ENCODE measurements at regions not wholly inside any gene's neighbourhood (a gene's known extent, or its start where the extent isn't known, plus 50 kb on each side); places are given as distances from the start of the nearest gene placed in this dataset.
A peak's percentile ranks its signal among the peaks of the same experiment; 100 is the strongest.

- peak in 5 of 6 donors; percentile 16 to 59 (median 41) for DNase-seq
- no peak overlapping the region for H3K4me3 ChIP-seq
- peak; percentile 67 to 84 (median 76) for ATAC-seq
- peaks cover 0 to 12% (median 2%) of the 10 kb centered on the region in 4 donors for H3K27me3 ChIP-seq
- TF ChIP-seq, protein P1, sequence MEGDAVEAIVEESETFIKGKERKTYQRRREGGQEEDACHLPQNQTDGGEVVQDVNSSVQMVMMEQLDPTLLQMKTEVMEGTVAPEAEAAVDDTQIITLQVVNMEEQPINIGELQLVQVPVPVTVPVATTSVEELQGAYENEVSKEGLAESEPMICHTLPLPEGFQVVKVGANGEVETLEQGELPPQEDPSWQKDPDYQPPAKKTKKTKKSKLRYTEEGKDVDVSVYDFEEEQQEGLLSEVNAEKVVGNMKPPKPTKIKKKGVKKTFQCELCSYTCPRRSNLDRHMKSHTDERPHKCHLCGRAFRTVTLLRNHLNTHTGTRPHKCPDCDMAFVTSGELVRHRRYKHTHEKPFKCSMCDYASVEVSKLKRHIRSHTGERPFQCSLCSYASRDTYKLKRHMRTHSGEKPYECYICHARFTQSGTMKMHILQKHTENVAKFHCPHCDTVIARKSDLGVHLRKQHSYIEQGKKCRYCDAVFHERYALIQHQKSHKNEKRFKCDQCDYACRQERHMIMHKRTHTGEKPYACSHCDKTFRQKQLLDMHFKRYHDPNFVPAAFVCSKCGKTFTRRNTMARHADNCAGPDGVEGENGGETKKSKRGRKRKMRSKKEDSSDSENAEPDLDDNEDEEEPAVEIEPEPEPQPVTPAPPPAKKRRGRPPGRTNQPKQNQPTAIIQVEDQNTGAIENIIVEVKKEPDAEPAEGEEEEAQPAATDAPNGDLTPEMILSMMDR (IDR thresholded peaks at IDR 0.05) = peak in 1 of 4 donors; percentile 22
- 10 to 12% methylated on average over 7 of the region's 7 CpGs for WGBS, 2 donors
- H3K27ac ChIP-seq = no peak overlapping the region
- no peaks in the 10 kb centered on the region for H3K36me3 ChIP-seq
- H3K9me3 ChIP-seq = no peaks in the 10 kb centered on the region
- intact Hi-C loops (cut with DNase I) = no loop called here
- H3K4me1 ChIP-seq = peaks cover 0 to 6% (median 0%) of the 10 kb centered on the region in 3 donors
- no peak for FAIRE-seq
Measured at GRCh38 chr5:4700069-4700468, 440.1 kb upstream of the ADAMTS16 start.

DNA sequence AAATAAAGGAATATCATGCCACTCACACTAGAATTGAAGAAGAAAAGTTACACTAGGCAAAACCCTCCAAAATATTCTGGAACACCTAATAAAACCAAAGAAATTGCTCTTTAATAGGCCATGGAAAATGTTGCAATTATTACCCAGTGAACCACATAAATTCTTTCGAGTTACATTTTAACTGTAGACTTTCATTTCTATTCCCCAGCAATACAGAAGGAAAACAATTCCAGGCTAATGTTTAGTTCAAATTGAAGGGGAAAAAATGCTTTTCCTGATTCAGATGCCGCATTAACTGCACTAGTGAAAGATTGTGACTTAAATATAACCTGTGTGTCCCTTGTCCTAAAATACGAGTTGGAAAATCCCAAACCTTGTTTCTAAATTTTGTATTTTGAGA, 439.3 kb upstream of the ADAMTS16 start:
- ATAC-seq = no peak
- 22 to 24% methylated on average over 3 of the region's 3 CpGs for WGBS, 2 donors
- TF ChIP-seq, protein P1 (IDR thresholded peaks at IDR 0.05) = no peak
- no peaks in the 10 kb centered on the region for H3K36me3 ChIP-seq
- H3K9me3 ChIP-seq = no peaks in the 10 kb centered on the region
- no peak overlapping the region for H3K4me3 ChIP-seq
- intact Hi-C loops (cut with DNase I) = no loop called here
- no peak for FAIRE-seq
- peaks cover 0 to 12% (median 2%) of the 10 kb centered on the region in 4 donors for H3K27me3 ChIP-seq
- no peak for DNase-seq
- no peak overlapping the region for H3K27ac ChIP-seq
- peaks cover 0 to 6% (median 0%) of the 10 kb centered on the region in 3 donors for H3K4me1 ChIP-seq

DNA sequence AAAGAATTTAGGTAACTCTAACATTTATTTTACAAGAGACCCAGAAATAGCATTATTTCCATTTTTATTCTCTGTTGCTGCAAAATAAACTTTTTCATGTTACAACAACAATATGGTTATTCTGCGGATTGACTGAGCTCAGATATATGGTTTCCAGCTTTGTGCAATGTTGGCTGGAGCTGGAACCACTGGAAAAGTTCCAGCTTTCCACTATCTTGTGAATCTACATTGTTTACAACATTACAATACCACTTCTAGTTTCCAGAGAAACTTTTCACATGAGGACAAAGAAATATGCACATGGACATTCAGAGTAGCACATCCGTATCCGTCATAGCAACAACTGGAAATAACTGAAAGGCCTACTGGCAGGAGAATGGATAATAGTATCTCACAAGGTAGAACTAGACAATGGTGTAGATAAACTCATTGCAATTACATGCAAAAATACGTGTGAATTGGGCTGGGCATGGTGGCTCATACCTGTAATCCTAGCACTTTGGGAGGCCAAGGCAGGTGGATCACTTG, 436.1 kb upstream of the ADAMTS16 start:
- FAIRE-seq = no peak
- ATAC-seq = no peak
- Histone ChIP-seq H3K27ac (no peak overlapping the region), H3K4me3 (no peak overlapping the region), H3K27me3 (no peaks in the 10 kb centered on the region), H3K36me3 (no peaks in the 10 kb centered on the region), H3K4me1 (peaks cover 0 to 6% (median 0%) of the 10 kb centered on the region in 3 donors), H3K9me3 (no peaks in the 10 kb centered on the region)
- TF ChIP-seq, protein P1 (IDR thresholded peaks at IDR 0.05) = no peak
- intact Hi-C loops (cut with DNase I) = no loop called here
- WGBS, 2 donors = 77 to 82% methylated on average over 4 of the region's 4 CpGs
- no peak for DNase-seq

DNA sequence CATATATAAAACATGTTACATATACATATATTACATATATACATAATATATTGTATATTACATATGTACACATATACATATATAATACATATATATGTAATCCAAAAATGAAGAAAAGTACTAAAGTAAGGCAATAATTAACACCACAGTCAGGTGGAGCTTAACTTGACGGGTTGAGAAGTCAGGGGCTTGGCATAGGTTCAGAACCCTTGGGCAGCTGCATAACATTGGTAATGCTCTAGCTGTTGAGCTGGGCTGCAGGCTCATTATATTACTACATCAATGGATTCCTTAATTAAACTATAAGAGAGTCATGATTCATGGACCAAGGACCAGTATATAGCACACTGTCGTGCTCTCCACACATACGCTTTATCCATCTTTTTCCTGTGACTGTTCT, 435.2 kb upstream of the ADAMTS16 start:
- ATAC-seq = no peak
- Histone ChIP-seq H3K36me3 (no peaks in the 10 kb centered on the region), H3K4me3 (no peak overlapping the region), H3K4me1 (peaks cover 0 to 6% (median 0%) of the 10 kb centered on the region in 3 donors), H3K9me3 (no peaks in the 10 kb centered on the region), H3K27ac (no peak overlapping the region), H3K27me3 (no peaks in the 10 kb centered on the region)
- DNase-seq = no peak
- peak; percentile 75 for FAIRE-seq
- TF ChIP-seq, protein P1 (IDR thresholded peaks at IDR 0.05) = no peak
- WGBS, 2 donors = 76 to 81% methylated on average over 3 of the region's 3 CpGs
- intact Hi-C loops (cut with DNase I) = no loop called here

GRCh38 chr5:4716781-4717180, 423.3 kb upstream of the ADAMTS16 start:
- H3K27ac ChIP-seq = no peak overlapping the region
- FAIRE-seq (no peak), ATAC-seq (no peak), DNase-seq (no peak)
- no peaks in the 10 kb centered on the region for H3K27me3 ChIP-seq
- intact Hi-C loops (cut with DNase I) = no loop called here
- no peak overlapping the region for H3K4me3 ChIP-seq
- no peaks in the 10 kb centered on the region for H3K4me1 ChIP-seq
- WGBS, 2 donors = 25 to 29% methylated on average over 4 of the region's 4 CpGs
- TF ChIP-seq, protein P1 (IDR thresholded peaks at IDR 0.05) = no peak
- H3K9me3 ChIP-seq = no peaks in the 10 kb centered on the region
- H3K36me3 ChIP-seq = no peaks in the 10 kb centered on the region

All from pancreas (tissue), 10 donors.